SJCRH30 (cell line): ENCODE measurements at regions not wholly inside any gene's neighbourhood (a gene's known extent, or its start where the extent isn't known, plus 50 kb on each side); places are given as distances from the start of the nearest gene placed in this dataset.
"Not testable (repeated sequence)": the region's sequence is repeated elsewhere in the genome, so short reads cannot be mapped to it uniquely, and the experiment has no call there.

Experiments used
- DNase-seq, 2 experiments: peaks; one replicate each; pipeline ENCODE4 v3.0.0-alpha.2; 2015 to 2020
- H3K27ac ChIP-seq: fragments of 250-450 bp; sonication (Bioruptor Pico); 2 replicates; pipeline ENCODE4 v1.5.1; 2020; ENCODE audit warnings: mild to moderate bottlenecking, moderate library complexity
- H3K27me3 ChIP-seq: fragments of 250-450 bp; sonication (Bioruptor Pico); 2 replicates; pipeline ENCODE4 v1.5.1; 2020; ENCODE audit warnings: mild to moderate bottlenecking, moderate library complexity
- H3K36me3 ChIP-seq: fragments of 250-450 bp; sonication (Bioruptor Pico); 2 replicates; pipeline ENCODE4 v1.5.1; 2020; ENCODE audit warnings: mild to moderate bottlenecking, moderate library complexity
- H3K4me1 ChIP-seq: fragments of 250-450 bp; sonication (Bioruptor Pico); 2 replicates; pipeline ENCODE4 v1.5.1; 2020; ENCODE audit warnings: mild to moderate bottlenecking, moderate library complexity
- H3K4me3 ChIP-seq: fragments of 250-450 bp; sonication (Bioruptor Pico); 2 replicates; pipeline ENCODE4 v1.5.1; 2020; ENCODE audit warnings: mild to moderate bottlenecking, moderate library complexity
- H3K9me3 ChIP-seq: fragments of 250-450 bp; sonication (Bioruptor Pico); replicated peaks from 2 replicates; pipeline ENCODE4 v1.5.1; 2020; ENCODE audit warnings: mild to moderate bottlenecking, moderate library complexity

DNA sequence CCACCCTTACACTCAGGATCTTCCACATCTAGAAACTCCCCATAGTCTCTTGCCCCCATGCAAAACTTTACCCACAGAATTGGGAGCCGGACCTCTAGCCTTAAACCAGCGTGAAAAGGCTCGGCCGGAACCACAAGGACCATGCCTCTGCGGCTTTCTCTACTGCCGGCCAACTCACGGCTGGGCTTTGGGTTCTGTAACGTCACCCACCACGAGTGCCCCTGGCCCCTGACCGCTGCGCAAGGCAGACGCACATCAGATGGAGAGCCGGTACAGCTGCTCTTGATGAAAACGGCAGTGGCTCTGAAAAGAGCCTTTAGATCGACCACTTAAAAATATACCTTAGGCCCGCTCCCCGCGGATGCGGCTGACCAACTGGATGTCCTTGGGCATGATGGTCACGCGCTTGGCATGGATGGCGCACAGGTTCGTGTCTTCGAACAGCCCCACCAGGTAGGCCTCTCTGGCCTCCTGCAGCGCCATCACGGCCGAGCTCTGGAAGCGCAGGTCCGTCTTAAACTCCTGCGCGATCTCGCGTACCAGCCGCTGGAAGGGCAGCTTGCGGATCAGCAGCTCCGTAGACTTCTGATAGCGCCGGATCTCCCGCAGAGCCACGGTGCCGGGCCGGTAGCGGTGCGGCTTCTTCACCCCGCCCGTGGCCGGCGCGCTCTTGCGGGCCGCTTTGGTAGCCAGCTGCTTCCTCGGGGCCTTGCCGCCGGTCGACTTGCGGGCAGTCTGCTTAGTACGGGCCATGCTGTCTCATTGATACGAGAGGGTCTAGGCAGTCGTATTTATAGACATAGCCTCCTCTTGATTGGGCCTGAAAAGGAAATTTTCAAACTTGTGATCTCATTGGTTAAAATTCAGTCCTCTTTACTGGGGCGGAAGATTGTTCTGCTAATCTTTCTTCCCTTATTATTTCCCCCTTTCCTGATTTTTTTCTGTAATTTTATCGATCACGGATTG, 66.3 kb downstream of the FAM72C start:
- H3K4me1 ChIP-seq, DNase-seq, H3K27ac ChIP-seq, H3K4me3 ChIP-seq, H3K36me3 ChIP-seq, H3K27me3 ChIP-seq, H3K9me3 ChIP-seq: not testable (repeated sequence)

DNA sequence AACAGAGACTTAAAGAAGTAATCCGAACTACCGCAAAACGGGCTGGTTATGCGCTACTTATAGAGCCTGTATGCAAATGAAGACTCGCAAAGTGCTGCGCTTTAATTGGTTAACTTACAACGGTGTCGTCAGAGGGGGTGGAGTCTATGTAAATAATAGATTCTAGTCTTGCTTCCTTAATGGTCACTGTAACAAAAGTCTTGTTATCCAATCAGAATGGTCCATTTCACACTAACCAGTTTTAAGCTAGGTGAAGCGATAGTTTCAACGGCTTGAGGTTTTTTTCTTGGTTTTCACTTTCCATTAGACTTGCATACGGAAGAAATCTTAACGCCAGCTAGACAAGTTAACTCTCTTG, 67.2 kb downstream of the FAM72C start:
- not testable (repeated sequence) for H3K27ac ChIP-seq, DNase-seq, H3K9me3 ChIP-seq, H3K4me1 ChIP-seq, H3K36me3 ChIP-seq, H3K4me3 ChIP-seq, H3K27me3 ChIP-seq

DNA sequence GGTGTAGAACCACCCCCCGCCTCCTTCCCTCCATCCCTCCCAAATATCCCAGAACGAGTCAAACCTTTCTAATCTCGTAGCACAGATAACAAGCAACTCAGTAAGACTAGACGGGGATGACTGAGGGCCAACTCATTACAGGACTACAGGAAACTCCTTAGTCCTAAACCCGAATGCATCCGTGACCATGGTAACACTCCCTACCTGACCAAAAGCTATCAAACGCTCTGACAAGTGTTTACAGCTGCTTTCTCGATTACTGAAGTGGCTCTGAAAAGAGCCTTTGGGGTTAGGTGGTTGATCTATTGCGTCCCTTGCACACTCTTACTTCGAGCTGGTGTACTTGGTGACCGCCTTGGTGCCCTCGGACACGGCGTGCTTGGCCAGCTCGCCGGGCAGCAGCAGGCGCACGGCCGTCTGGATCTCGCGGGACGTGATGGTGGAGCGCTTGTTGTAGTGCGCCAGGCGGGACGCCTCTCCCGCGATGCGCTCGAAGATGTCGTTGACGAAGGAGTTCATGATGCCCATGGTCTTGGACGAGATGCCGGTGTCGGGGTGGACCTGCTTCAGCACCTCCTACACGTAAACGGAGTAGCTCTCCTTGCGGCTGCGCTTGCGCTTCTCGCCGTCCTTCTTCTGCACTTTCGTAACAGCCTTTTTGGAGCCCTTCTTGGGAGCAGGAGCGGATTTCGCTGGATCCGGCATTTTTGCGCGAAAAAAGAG, 67.7 kb downstream of the FAM72C start:
- DNase-seq, H3K9me3 ChIP-seq, H3K4me3 ChIP-seq, H3K27ac ChIP-seq, H3K4me1 ChIP-seq, H3K36me3 ChIP-seq, H3K27me3 ChIP-seq: not testable (repeated sequence)

DNA sequence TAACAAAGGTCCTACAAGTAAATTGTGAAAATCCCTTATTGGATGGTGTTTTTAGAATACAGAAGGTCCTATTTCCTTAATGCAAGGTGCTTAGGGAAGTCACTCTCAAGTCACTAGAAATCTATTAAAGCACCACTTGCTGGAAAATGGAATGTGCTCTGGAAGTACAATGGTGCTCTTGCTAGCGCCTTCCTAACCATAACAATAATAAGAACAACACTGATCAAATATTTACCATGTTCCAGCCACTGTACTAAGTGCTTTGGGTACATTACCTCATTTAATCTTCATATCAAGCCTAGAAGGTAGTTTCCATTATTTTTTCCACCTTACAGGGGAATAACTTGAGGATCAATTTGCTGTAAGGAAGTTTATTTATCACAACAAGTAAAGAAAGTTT, 75.4 kb downstream of the FAM72C start:
- not testable (repeated sequence) for H3K36me3 ChIP-seq, H3K27ac ChIP-seq, DNase-seq, H3K4me3 ChIP-seq, H3K9me3 ChIP-seq, H3K4me1 ChIP-seq, H3K27me3 ChIP-seq

DNA sequence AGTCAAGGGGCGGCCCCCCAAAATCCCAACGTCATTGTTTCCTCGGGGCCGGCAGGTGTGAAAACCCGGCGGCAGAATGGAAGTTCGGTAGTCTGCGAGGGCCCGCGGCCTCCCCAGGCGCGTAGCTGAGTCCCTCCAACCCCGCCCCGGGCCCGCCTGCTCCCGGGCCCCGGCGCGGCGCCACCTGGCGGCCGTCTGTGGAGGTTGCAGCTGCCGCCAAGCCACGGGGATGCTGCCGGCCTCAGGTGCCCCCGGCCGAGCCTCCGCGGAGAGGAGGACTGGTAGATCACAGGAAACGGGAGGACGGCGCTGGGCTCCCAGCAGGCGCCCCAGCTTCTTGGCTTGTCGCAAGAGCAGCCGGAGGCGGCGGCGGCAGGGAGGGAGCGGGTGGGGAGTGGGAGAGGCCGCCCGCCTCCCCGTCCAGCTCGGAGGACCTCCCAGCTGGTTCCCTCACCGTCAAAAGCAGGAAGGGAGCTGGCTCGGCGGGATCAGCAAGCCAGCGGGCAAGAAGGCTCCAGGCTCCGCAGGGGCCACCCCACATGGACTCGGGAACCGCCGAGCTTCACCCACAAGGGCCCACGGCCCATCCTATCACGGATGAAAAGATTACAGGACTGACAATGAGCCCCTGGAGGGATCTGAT, 86.7 kb downstream of the FAM72C start:
- H3K36me3 ChIP-seq, H3K4me3 ChIP-seq, H3K4me1 ChIP-seq, H3K27ac ChIP-seq, H3K9me3 ChIP-seq, H3K27me3 ChIP-seq: not testable (repeated sequence)
- peak; percentile 20 to 27 for DNase-seq

DNA sequence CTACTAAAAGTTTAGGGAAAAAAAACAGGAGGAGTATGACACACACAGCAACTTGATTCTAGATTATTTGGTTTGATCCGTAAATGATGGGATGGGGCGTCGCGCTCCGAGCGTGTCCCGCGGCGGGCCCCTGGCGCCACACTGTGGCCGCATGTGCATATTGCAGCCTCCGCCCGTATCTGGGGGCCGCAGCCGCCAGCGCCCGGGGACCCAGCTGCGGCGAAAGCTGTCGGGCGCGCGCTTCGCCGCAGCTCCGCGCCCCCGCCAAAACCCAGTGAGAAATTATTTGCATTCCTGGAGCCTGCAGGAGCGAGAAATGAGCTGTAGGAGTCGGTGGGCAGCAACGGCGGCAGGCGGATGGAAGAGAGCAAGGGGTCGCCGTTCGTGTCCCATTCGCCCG, 87.3 kb downstream of the FAM72C start:
- H3K36me3 ChIP-seq, H3K4me1 ChIP-seq, H3K27ac ChIP-seq, H3K4me3 ChIP-seq, H3K27me3 ChIP-seq, H3K9me3 ChIP-seq: not testable (repeated sequence)
- DNase-seq = peak in 1 of 2 experiments; percentile 11

DNA sequence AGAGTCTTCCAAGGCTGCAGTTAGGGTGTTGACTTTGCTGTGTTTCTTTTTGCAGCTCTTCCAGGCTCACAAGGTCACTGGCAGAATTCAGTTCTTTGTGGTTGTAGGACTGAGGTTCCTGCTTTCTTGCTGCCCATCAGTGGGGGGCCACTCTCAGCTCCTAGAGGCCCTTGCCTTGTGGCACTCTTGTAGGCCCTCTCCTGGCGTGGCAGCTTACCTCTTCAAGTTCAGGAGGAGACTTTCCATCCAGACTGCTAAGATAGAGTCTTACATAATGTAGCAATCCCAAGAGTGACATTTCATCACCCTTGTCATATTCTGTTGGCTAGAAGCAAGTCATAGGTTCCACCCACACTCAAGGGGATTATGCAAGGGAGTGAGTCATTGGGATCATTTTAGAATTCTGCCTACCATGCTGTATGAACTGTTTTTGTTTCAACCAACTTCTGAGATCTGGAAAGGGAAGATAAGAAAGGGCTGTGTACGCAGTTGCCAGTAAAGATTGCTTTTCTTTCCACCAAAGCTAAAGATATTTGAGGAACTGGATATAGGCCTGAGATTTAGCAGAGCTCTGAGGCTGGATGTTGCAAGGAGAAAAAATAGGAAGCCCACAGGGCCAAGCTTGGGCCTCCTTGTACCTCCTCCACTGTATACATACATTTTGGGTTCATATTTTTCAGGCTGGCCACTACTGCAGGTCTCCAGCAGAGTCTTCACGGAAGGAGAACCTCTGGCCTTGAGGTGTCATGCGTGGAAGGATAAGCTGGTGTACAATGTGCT, 91.8 kb downstream of the FAM72C start:
- not testable (repeated sequence) for DNase-seq, H3K36me3 ChIP-seq, H3K27ac ChIP-seq, H3K9me3 ChIP-seq, H3K4me3 ChIP-seq, H3K4me1 ChIP-seq, H3K27me3 ChIP-seq

DNA sequence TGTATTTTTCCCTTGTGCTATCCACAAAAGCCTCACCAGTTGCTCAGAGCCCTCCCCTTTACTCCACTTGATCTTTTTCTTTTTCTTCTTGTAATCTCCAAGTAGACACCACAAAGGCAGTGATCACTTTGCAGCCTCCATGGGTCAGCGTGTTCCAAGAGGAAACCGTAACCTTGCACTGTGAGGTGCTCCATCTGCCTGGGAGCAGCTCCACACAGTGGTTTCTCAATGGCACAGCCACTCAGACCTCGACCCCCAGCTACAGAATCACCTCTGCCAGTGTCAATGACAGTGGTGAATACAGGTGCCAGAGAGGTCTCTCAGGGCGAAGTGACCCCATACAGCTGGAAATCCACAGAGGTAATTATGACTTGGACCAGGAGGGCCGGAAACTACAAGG, 95.8 kb downstream of the FAM72C start:
- not testable (repeated sequence) for H3K9me3 ChIP-seq, H3K27ac ChIP-seq, DNase-seq, H3K4me3 ChIP-seq, H3K36me3 ChIP-seq, H3K27me3 ChIP-seq, H3K4me1 ChIP-seq

DNA sequence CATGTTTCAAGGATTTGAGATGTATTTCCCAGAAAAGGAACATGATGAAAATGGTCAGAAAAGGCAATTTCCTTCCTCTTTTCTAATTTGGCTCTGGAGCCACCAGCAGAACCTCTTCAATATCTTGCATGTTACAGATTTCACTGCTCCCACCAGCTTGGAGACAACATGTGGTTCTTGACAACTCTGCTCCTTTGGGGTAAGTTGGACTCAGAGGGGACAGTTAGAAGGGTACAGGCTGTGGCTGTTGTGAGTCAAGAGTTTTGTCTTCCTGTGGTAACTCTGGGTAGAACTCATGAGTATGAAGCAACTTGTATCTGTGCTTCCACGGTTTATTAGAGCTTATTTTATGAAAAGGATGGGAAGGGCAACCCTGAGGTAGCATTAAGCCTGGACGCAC, 97.2 kb downstream of the FAM72C start:
- not testable (repeated sequence) for H3K36me3 ChIP-seq, H3K4me3 ChIP-seq, H3K4me1 ChIP-seq, H3K9me3 ChIP-seq, DNase-seq, H3K27ac ChIP-seq, H3K27me3 ChIP-seq

DNA sequence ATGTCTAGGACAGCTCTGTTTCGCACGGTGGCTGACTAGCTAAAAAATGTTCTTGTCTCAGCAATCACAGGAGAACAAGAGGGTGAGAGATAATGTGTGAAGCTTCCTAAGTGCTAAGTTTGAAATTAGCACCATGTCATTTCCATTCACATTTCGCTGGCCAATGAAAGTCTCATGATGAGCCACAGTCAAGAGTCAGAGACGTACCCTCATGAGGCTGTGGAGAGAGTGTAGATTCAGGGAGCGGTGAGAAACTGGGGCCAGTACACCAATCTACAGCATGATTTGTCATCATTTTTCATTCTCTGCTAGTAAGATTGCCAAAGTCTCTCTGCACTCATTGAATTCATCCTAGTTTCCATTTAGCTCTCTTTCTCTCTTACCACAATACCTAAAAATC, 98.1 kb downstream of the FAM72C start:
- H3K27me3 ChIP-seq, DNase-seq, H3K27ac ChIP-seq, H3K36me3 ChIP-seq, H3K4me1 ChIP-seq, H3K4me3 ChIP-seq, H3K9me3 ChIP-seq: not testable (repeated sequence)

DNA sequence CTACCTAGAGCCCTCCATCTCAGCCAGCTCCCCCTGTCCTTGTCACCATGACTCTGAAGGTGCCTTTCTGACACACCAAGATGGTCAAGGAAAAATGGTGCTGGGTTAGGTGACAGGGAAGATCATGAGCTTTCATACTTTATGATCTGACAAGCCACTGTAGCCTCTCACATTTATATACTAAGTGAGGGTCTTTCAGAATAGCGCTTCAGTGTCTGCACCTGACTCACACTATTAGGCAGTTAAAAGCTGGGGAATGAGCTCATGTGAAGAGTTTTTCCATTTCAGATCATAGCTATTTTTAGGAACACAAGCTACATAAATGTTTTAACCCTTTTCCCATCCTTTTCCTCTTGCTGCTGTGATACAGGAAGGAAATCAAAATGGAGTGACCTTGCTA, 101.4 kb downstream of the FAM72C start:
- H3K27me3 ChIP-seq, H3K36me3 ChIP-seq, H3K9me3 ChIP-seq, H3K4me3 ChIP-seq, H3K27ac ChIP-seq, DNase-seq, H3K4me1 ChIP-seq: not testable (repeated sequence)

DNA sequence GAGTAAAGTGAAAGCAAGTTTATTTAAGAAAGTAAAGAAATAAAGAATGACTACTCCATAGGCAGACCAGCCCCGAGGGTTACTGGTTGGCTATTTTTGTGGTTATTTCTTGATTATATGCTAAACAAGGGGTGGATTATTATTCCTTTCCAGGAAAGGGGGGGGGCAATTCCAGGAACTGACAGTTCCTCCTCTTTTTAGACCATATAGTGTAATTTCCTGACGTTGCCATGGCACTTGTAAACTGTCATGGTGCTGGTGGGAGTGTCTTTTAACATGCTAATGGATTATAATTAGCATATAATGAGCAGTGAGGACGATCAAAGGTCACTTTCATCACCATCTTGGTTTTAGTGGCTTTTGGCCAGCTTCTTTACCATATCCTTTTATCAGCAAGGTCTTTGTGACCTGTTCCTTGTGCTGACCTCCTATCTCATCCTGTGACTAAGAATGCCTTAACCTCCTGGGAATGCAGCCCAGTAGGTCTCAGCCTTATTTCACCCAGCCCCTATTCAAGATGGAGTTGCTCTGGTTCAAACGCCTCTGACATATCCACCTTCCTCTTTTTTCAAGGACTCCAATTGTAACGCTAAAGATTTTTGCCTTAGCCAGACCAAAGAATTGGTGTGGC, 104.1 kb downstream of the FAM72C start:
- not testable (repeated sequence) for H3K4me3 ChIP-seq, H3K9me3 ChIP-seq

DNA sequence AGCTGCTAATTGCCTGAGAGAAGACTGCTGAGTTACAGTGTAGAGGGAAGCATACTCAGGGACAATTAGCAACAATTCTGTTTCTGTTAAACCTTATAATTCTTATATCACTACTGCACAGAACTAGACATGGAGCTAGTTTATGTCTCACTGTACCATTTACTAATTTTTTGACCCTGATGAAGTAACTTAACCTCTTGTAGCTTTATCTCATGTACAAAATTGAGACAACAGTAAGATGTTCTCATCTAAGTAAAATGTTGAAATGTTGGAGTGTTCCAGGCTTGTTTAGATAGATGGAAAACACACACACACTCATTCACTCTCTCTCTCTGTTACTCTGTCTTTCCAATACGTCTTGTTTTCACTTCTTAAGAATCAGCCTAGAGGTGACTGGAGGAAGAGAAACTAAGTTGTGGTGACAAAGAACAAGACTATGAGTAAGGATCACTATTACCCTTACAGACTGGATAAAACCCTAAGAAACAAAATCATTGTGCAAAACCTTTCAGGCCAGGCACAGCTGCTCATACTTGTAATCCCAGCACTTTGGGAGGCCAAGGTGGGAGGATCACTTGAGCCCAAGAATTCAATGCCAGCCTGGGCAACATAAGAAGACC, 107.8 kb downstream of the FAM72C start:
- H3K9me3 ChIP-seq, H3K36me3 ChIP-seq, H3K27ac ChIP-seq, H3K27me3 ChIP-seq, DNase-seq, H3K4me3 ChIP-seq, H3K4me1 ChIP-seq: not testable (repeated sequence)

More for the DNA sequence above, 104.1 kb downstream of the FAM72C start:
- not testable (repeated sequence) for H3K27me3 ChIP-seq, H3K4me1 ChIP-seq, H3K36me3 ChIP-seq, H3K27ac ChIP-seq, DNase-seq

DNA sequence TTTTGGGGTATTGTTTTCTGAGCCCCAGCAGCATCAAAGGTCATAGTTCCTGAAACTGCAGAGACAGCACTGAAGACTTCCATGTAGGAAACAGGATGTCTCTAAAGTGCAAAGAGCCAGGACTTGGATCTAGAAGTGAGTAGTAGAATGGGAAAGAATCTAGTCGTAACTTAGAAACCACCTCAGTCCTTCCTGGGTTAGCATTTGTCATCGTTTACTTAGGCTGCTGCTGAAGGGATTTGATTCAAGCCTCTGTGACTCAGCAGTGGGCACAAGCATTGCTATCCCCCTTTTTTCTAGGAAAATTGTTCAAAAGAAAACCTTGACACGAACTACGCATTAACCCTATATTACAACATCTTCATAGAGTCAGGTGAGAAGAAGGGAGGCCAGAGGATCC, 109.1 kb downstream of the FAM72C start:
- H3K4me1 ChIP-seq, H3K9me3 ChIP-seq, H3K36me3 ChIP-seq, H3K27ac ChIP-seq, DNase-seq, H3K27me3 ChIP-seq, H3K4me3 ChIP-seq: not testable (repeated sequence)
